Lower leg skin (tissue), 3 donors: ENCODE measurements at regions not wholly inside any gene's neighbourhood (a gene's known extent, or its start where the extent isn't known, plus 50 kb on each side); places are given as distances from the start of the nearest gene placed in this dataset.
"Not testable (repeated sequence)": the region's sequence is repeated elsewhere in the genome, so short reads cannot be mapped to it uniquely, and the experiment has no call there.

Experiments used
- CTCF ChIP-seq, 3 donors: fragments of 450-650 bp; IDR thresholded peaks; one replicate each; pipeline ENCODE4 v1.5.1; 2016; ENCODE audit warnings: antibody characterized with exemption in 3 of 3, mild to moderate bottlenecking in 3 of 3, moderate library complexity in 2 of 3
- POLR2A ChIP-seq, 2 donors: fragments of 450-650 bp; IDR thresholded peaks; one replicate each; pipeline ENCODE4 v1.6.1; 2016 to 2017; ENCODE audit warnings: antibody characterized with exemption in 2 of 2, mild to moderate bottlenecking in 1 of 2, moderate library complexity in 1 of 2

- not testable (repeated sequence) for TF ChIP-seq CTCF, POLR2A (IDR thresholded peaks at IDR 0.05)
Measured at GRCh38 chr7:29701540-29701939, 104.8 kb upstream of the WIPF3 start.
